Astrocyte (in vitro differentiated cells and primary cell): ENCODE measurements at regions not wholly inside any gene's neighbourhood (a gene's known extent, or its start where the extent isn't known, plus 50 kb on each side); places are given as distances from the start of the nearest gene placed in this dataset.

Source experiments
- EZH2 ChIP-seq: IDR thresholded peaks from 2 replicates; pipeline ENCODE4 v1.6.1; 2012; ENCODE audit warnings: mild to moderate bottlenecking, low read length, inconsistent platforms; ENCODE audit not compliant: insufficient read depth
- TF ChIP-seq, protein P1 (sequence below): IDR thresholded peaks from 2 replicates; pipeline ENCODE4 v1.5.1; 2011; ENCODE audit warnings: low read depth, mild to moderate bottlenecking, inconsistent platforms, low read length, moderate library complexity; ENCODE audit not compliant: insufficient read depth

GRCh38 chr18:67285583-67285982 is 230.9 kb downstream of the DSEL start:
- TF ChIP-seq EZH2: no peak
- TF ChIP-seq, protein P1, sequence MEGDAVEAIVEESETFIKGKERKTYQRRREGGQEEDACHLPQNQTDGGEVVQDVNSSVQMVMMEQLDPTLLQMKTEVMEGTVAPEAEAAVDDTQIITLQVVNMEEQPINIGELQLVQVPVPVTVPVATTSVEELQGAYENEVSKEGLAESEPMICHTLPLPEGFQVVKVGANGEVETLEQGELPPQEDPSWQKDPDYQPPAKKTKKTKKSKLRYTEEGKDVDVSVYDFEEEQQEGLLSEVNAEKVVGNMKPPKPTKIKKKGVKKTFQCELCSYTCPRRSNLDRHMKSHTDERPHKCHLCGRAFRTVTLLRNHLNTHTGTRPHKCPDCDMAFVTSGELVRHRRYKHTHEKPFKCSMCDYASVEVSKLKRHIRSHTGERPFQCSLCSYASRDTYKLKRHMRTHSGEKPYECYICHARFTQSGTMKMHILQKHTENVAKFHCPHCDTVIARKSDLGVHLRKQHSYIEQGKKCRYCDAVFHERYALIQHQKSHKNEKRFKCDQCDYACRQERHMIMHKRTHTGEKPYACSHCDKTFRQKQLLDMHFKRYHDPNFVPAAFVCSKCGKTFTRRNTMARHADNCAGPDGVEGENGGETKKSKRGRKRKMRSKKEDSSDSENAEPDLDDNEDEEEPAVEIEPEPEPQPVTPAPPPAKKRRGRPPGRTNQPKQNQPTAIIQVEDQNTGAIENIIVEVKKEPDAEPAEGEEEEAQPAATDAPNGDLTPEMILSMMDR: no peak
